ENCODE measurements at regions not wholly inside any gene's neighbourhood (a gene's known extent, or its start where the extent isn't known, plus 50 kb on each side); places are given as distances from the start of the nearest gene placed in this dataset.

GRCh38 chr6:104324301-104324700, 535.4 kb downstream of the HACE1 start:
- no peak for DNase-seq (ENCODE audit: low read depth in 2 of 2)

DNA sequence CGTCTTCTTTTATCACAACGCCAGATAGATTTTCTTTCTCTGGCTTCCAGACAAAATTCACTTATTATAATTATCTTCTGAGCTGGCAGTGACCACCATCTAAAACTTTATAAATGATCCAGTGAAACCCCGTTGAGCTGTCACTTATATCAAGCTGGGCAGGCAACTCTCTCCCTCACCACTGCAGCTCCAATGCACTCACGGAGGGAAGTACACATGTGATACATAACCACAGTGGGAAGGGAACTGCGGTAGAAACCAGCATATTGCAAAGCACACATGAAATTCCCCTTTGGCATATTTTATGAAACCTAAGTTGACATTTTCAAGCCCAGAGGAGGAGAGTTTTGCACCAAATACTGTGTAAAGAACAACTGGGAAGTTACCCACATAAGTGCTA, 536.9 kb downstream of the HACE1 start:
- no peak for DNase-seq (ENCODE audit: low read depth in 2 of 2)

GRCh38 chr6:104321301-104321700, 538.4 kb downstream of the HACE1 start:
- no peak for DNase-seq (ENCODE audit: low read depth in 2 of 2)

- no peak for DNase-seq (ENCODE audit: low read depth in 2 of 2)
Measured at GRCh38 chr6:104320896-104321295, 538.8 kb downstream of the HACE1 start.

GRCh38 chr6:104312851-104313250, 546.9 kb downstream of the HACE1 start:
- no peak for DNase-seq (ENCODE audit: low read depth in 2 of 2)

- no peak for DNase-seq (ENCODE audit: low read depth in 2 of 2)
Measured at GRCh38 chr6:104306211-104306610, 553.5 kb downstream of the HACE1 start.

DNA sequence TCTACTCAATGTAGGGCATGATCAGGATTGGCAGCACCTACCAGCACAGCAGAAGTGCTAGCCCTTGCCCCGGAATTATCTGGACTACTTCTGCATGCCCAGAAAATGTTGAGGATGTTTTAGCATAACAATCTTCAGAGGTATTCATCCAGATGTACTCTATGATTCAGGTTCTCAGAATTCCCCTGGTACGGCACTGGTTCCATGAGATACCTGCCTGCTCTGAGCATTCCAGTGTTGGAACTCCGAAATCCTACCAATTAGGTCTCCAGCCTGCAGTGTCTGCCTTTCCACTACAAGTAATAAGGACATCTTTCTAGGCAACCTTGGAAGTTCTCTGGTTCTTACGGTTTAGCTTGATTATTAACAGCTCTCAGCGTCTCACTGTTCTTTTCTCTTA, 554.5 kb downstream of the HACE1 start:
- no peak for DNase-seq (ENCODE audit: low read depth in 2 of 2)

- no peak for DNase-seq (ENCODE audit: low read depth in 2 of 2)
Measured at GRCh38 chr6:104301951-104302350, 557.8 kb downstream of the HACE1 start.

- DNase-seq (ENCODE audit: low read depth in 2 of 2): no peak
Measured at GRCh38 chr6:104286641-104287040, 573.1 kb downstream of the HACE1 start.

GRCh38 chr6:104284872-104285271, 574.8 kb downstream of the HACE1 start:
- DNase-seq (ENCODE audit: low read depth in 2 of 2): no peak

DNA sequence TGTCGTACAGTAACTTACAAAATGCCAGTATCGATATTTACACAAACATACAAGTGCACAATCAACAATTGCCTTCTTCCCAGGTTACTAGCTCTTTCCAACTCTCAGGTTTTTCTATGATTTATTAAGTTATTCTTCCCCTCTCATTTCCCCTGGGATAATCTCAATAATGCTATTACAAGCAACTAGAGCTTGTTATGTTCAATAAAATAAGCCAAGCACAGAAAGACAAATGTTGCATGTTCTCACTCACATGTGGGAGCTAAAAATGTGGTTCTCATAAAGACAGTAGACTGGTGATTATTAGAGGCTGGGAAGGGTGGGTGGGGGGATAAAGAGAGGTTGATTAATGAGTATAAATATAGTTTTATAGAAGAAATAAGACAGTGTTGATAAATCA, 577.1 kb downstream of the HACE1 start:
- DNase-seq (ENCODE audit: low read depth in 2 of 2): no peak

- DNase-seq (ENCODE audit: low read depth in 2 of 2): no peak
Measured at GRCh38 chr6:104281370-104281769, 578.3 kb downstream of the HACE1 start.

DNA sequence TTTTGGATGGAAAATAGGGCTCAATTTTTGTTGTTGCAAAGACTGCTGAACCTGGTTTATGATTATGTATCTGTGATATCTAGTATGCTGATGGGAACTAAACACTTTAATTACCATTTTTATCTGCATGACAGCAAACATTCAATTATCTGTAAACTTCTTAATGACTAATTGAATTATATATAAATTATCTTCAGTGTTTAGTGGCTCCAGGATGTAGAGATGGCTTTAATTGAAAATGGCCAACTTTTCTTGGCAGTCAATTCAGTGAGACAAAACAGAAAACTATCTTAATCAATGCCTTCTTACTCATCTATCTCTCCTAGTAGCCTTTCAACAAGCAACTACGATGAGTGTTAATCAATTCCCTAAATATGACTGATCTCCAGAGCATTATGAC, 591.3 kb downstream of the HACE1 start:
- no peak for DNase-seq (ENCODE audit: low read depth in 2 of 2)

- no peak for DNase-seq (ENCODE audit: low read depth in 2 of 2)
Measured at GRCh38 chr6:104266922-104267321, 592.8 kb downstream of the HACE1 start.

DNA sequence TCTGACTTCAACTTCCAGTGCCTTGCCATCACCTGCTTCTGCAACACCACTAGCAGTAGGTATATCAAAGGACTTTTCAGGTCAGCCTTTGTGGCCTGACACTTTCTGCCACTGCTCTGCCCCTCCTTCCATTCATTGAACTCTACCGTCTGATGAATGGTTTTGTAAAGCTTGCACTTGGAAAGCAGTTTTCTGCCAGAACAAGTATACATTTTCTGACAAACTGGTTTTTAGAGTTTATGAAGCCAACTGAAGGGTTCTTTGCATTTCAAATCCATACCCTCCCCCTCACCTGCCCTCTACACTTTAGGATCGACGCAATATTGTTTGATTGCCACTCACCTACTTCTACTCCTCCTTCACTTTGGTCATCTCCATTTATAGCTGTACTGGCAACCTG, 603.1 kb downstream of the HACE1 start:
- DNase-seq (ENCODE audit: low read depth in 2 of 2): no peak

GRCh38 chr6:104253236-104253635, 606.5 kb downstream of the HACE1 start:
- no peak for DNase-seq (ENCODE audit: low read depth in 2 of 2)

DNA sequence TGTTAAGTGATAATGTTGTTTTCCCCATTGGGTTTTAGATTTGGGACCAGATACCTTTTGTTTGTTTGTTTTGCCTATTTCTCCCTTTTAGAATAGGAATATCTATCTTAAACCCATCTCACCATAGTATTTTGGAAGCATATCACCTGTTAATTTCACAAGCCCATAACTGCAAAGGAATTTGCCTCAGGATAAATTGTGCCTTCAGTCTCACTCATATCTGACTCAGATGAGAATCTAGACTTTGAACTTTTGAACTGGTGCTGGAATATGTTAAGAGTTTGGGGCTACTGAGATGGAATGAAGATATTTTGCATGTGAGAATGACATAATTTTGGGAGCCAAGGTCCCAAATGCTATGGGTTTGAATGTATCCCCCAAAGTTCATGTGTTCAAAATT, 607.4 kb downstream of the HACE1 start:
- DNase-seq (ENCODE audit: low read depth in 2 of 2): no peak

DNA sequence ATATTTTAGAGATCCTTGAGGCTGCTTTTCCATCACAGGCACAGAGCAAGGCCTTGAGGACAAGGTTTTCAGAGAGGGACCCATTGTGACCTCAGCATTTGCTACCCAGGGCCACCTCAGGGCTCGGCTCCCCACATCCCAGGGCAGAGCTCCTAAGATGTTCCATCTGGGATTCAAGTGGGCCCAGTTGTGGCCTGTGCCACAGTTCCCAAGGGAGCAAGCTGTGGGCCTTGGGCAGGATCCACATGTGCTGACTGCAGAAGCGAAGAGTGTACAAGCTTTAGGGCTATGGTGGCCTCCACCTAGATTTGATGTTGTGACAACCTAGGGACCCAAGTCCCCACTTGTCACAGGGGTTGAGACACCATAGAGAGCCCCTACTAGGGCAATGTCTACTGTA, 608.1 kb downstream of the HACE1 start:
- no peak for DNase-seq (ENCODE audit: low read depth in 2 of 2)

GRCh38 chr6:104240865-104241264, 618.9 kb downstream of the HACE1 start:
- no peak for DNase-seq (ENCODE audit: low read depth in 2 of 2)

GRCh38 chr6:104239971-104240370, 619.7 kb downstream of the HACE1 start:
- DNase-seq (ENCODE audit: low read depth in 2 of 2): no peak

DNA sequence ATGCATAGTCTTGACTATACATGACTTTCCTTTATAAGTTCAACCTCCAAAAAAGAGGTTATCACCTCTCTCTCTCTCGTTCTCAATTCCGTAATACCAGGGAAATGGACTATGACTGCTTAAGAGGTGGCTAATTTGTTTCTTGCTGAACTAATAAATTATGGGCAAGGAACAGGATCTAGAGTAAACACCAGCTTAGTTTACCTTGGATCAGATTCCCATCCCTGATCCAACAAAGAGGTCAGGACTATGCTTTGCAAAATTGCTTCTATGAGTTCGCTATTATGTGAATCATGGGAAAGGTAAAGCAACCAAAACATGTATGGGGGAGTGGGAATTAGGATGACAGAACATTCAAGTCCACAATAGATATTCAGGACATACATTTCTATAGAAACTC, 630.7 kb downstream of the HACE1 start:
- no peak for DNase-seq (ENCODE audit: low read depth in 2 of 2)

GRCh38 chr6:104227508-104227907, 632.2 kb downstream of the HACE1 start:
- DNase-seq (ENCODE audit: low read depth in 2 of 2): no peak

GRCh38 chr6:104226790-104227446, 632.8 kb downstream of the HACE1 start:
- no peak for DNase-seq (ENCODE audit: low read depth in 2 of 2)

- DNase-seq (ENCODE audit: low read depth in 2 of 2): no peak
Measured at GRCh38 chr6:104218116-104218515, 641.6 kb downstream of the HACE1 start.

All from activated CD4-positive, alpha-beta T cell treated with anti-CD3 and anti-CD28 coated beads for 24 hours (primary cell).